Stimulated activated memory B cell treated with anti-CD40 and anti-IgM and Interleukin-4, amounts not matched to agents 10 μg/mL and 1 μg/mL and 100 μg/mL, for 72 hours (primary cell): ENCODE measurements at regions not wholly inside any gene's neighbourhood (a gene's known extent, or its start where the extent isn't known, plus 50 kb on each side); places are given as distances from the start of the nearest gene placed in this dataset.
"Not testable (repeated sequence)": the region's sequence is repeated elsewhere in the genome, so short reads cannot be mapped to it uniquely, and the experiment has no call there.

Experiments
- ATAC-seq: fragments of 150-1000 bp; cut with Tn5 transposase; 2 replicates; pipeline ENCODE4 v1.10.0; 2021
- H3K27ac Mint-ChIP-seq: one replicate; pipeline ENCODE4 v1.8.0; 2022; ENCODE audit warnings: mild to moderate bottlenecking, mixed read lengths
- H3K27me3 Mint-ChIP-seq: one replicate; pipeline ENCODE4 v1.8.0; 2022; ENCODE audit warnings: mixed read lengths
- H3K36me3 Mint-ChIP-seq: one replicate; pipeline ENCODE4 v1.8.0; 2022; ENCODE audit warnings: mixed read lengths
- H3K4me1 Mint-ChIP-seq: one replicate; pipeline ENCODE4 v1.8.0; 2022; ENCODE audit warnings: mixed read lengths
- H3K4me3 Mint-ChIP-seq: one replicate; pipeline ENCODE4 v1.8.0; 2022; ENCODE audit warnings: mild to moderate bottlenecking, moderate library complexity, mixed read lengths
- H3K9me3 Mint-ChIP-seq: one replicate; pipeline ENCODE4 v1.8.0; 2022; ENCODE audit warnings: mixed read lengths

DNA sequence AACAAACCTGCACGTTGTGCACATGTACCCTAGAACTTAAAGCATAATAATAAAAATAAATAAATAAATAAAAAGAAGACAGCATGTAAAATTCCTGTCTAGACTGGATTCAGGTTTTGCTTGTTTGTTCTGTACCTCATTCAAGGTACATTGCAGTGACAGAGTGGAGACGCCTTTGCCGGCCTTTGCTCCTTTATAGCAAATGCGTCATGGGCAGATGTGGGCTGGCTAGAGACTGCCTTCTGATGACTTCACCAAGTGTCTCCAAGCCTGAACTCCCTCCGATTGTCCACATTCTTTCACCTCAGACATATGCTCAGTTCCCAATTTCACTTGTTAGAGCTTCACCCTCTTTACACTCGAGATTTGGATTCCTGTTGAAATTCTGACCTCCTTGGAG lies 147.8 kb upstream of the ARHGAP20 start:
- Mint-ChIP-seq H3K36me3 (no peaks in the 10 kb centered on the region), H3K4me1 (peaks cover 29% of the 10 kb centered on the region), H3K4me3 (no peak overlapping the region), H3K27ac (no peak overlapping the region), H3K27me3 (no peaks in the 10 kb centered on the region), H3K9me3 (peaks cover 3% of the 10 kb centered on the region)
- ATAC-seq: no peak

DNA sequence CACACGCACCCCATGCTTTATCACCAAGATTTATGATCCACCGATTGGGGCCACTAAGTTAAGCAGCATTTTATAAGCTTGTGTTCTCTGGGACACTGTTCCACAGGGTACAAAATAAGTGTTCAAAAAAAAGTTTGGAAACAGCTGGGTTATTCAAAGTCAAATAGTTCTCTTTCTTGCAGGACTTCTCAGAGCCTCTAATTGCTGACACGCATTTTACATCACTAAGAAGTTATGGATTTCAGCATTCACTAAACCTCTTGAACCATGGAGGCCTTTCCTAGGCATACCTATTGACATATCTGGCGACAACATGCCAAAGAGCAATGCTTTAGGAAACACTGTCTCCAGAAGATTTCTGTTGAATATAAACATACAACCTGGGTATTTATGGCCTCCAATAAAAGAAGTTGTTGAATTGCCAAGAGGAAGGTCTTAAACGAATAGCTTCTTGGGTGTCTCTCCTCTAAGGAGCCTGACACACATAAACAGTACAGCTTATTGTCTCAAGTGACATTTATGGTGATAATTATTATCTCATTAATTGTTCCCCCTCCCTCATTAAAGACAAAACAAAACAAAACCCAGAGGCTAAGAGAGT lies 147.1 kb upstream of the ARHGAP20 start:
- Mint-ChIP-seq H3K4me1 (peaks cover 32% of the 10 kb centered on the region), H3K36me3 (no peaks in the 10 kb centered on the region), H3K4me3 (no peak overlapping the region), H3K27me3 (no peaks in the 10 kb centered on the region), H3K27ac (no peak overlapping the region), H3K9me3 (peaks cover 4% of the 10 kb centered on the region)
- ATAC-seq: no peak

GRCh38 chr11:110858547-110858921 lies 146.3 kb upstream of the ARHGAP20 start:
- peak; percentile 87 for ATAC-seq
- H3K9me3 Mint-ChIP-seq: peaks cover 6% of the 10 kb centered on the region
- H3K4me1 Mint-ChIP-seq: peaks cover 35% of the 10 kb centered on the region
- H3K27me3 Mint-ChIP-seq: no peaks in the 10 kb centered on the region
- H3K27ac Mint-ChIP-seq: no peak overlapping the region
- no peaks in the 10 kb centered on the region for H3K36me3 Mint-ChIP-seq
- H3K4me3 Mint-ChIP-seq: no peak overlapping the region

GRCh38 chr11:110857892-110858546 lies 145.8 kb upstream of the ARHGAP20 start:
- peaks cover 6% of the 10 kb centered on the region for H3K9me3 Mint-ChIP-seq
- H3K4me3 Mint-ChIP-seq: no peak overlapping the region
- peak overlapping the region; percentile 17 for H3K27ac Mint-ChIP-seq
- H3K36me3 Mint-ChIP-seq: no peaks in the 10 kb centered on the region
- peaks cover 35% of the 10 kb centered on the region for H3K4me1 Mint-ChIP-seq
- H3K27me3 Mint-ChIP-seq: no peaks in the 10 kb centered on the region
- peak; percentile 49 for ATAC-seq

- H3K4me3 Mint-ChIP-seq: no peak overlapping the region
- peak overlapping the region; percentile 17 for H3K27ac Mint-ChIP-seq
These were observed 145.0 kb upstream of the ARHGAP20 start for GRCh38 chr11:110856996-110857812.

GRCh38 chr11:110856340-110856739 lies 144.1 kb upstream of the ARHGAP20 start:
- Mint-ChIP-seq H3K27me3 (peaks cover 12% of the 10 kb centered on the region), H3K27ac (no peak overlapping the region), H3K9me3 (peaks cover 6% of the 10 kb centered on the region), H3K4me3 (no peak overlapping the region), H3K36me3 (no peaks in the 10 kb centered on the region), H3K4me1 (peaks cover 35% of the 10 kb centered on the region)
- no peak for ATAC-seq

More at GRCh38 chr11:110856996-110857812, 145.0 kb upstream of the ARHGAP20 start:
- peaks cover 3% of the 10 kb centered on the region for H3K27me3 Mint-ChIP-seq
- ATAC-seq: peak; percentile 70
- no peaks in the 10 kb centered on the region for H3K36me3 Mint-ChIP-seq
- peaks cover 35% of the 10 kb centered on the region for H3K4me1 Mint-ChIP-seq
- H3K9me3 Mint-ChIP-seq: peaks cover 6% of the 10 kb centered on the region

GRCh38 chr11:110855191-110855590 lies 143.0 kb upstream of the ARHGAP20 start:
- Mint-ChIP-seq H3K27me3 (peaks cover 18% of the 10 kb centered on the region), H3K4me1 (peaks cover 35% of the 10 kb centered on the region), H3K9me3 (peaks cover 6% of the 10 kb centered on the region), H3K27ac (no peak overlapping the region), H3K4me3 (no peak overlapping the region), H3K36me3 (no peaks in the 10 kb centered on the region)
- no peak for ATAC-seq

DNA sequence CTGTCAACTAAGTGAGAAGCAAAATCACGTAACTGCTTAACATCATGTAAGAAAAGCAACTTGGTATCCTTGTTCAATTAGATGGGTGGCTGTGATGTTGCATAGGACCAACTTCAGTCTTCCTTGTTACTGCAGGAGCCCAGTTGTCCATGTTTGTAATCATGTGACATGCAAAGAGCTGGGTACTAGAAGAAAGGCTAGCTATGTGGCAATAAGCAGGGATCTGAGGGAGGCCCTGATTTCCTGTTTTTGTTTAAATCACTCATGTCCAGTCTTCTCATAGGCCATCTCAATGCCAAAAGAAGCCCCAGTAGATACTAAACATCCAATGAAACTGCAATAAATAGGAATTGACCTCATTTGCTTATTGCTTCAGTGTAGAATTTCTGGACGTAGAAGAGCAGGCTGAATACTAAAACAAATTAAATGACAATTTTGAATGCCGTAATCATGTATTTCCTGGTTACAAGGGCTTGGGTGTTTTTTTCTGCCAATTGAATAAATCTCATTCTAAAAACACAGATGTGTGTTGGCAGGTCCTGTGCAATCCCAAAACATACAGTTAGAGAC lies 140.8 kb upstream of the ARHGAP20 start:
- no peak for ATAC-seq
- H3K27me3 Mint-ChIP-seq: peaks cover 18% of the 10 kb centered on the region

GRCh38 chr11:110850846-110851245 lies 138.6 kb upstream of the ARHGAP20 start:
- Mint-ChIP-seq H3K9me3 (peaks cover 6% of the 10 kb centered on the region), H3K36me3 (no peaks in the 10 kb centered on the region), H3K27ac (no peak overlapping the region), H3K4me3 (no peak overlapping the region), H3K27me3 (peaks cover 18% of the 10 kb centered on the region), H3K4me1 (peaks cover 6% of the 10 kb centered on the region)
- no peak for ATAC-seq

More for the DNA sequence above, 140.8 kb upstream of the ARHGAP20 start:
- Mint-ChIP-seq H3K27ac (no peak overlapping the region), H3K9me3 (peaks cover 6% of the 10 kb centered on the region), H3K4me1 (peaks cover 22% of the 10 kb centered on the region), H3K4me3 (no peak overlapping the region), H3K36me3 (no peaks in the 10 kb centered on the region)

- not testable (repeated sequence) for ATAC-seq, H3K36me3 Mint-ChIP-seq, H3K4me3 Mint-ChIP-seq, H3K4me1 Mint-ChIP-seq, H3K9me3 Mint-ChIP-seq, H3K27ac Mint-ChIP-seq, H3K27me3 Mint-ChIP-seq
These were observed 130.8 kb upstream of the ARHGAP20 start for GRCh38 chr11:110843053-110843452.

DNA sequence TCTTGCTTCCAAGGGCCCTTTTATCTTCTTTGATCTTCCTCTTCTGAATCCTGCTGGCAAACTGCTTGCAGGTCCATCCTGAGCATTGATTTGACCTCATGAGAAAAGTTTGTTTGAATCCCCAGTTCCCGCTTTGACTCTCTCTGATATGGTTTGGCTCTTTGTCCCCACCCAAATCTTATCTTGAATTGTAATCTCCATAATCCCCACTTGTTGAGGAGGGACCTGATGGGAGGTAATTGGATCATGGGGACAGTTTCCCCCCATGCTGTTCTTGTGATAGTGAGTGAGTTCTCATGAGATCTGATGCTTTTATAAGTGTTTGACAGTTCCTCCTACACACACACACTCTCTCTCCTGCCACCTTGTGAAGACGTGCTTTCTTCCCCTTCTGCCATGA lies 126.6 kb upstream of the ARHGAP20 start:
- Mint-ChIP-seq H3K4me3 (no peak overlapping the region), H3K36me3 (peaks cover 4% of the 10 kb centered on the region), H3K4me1 (peaks cover 10% of the 10 kb centered on the region), H3K9me3 (peaks cover 4% of the 10 kb centered on the region), H3K27ac (no peak overlapping the region), H3K27me3 (no peaks in the 10 kb centered on the region)
- ATAC-seq: no peak

GRCh38 chr11:110837603-110838002 lies 125.4 kb upstream of the ARHGAP20 start:
- peaks cover 4% of the 10 kb centered on the region for H3K9me3 Mint-ChIP-seq
- no peaks in the 10 kb centered on the region for H3K27me3 Mint-ChIP-seq
- no peak overlapping the region for H3K27ac Mint-ChIP-seq
- ATAC-seq: peak; percentile 41
- peaks cover 10% of the 10 kb centered on the region for H3K4me1 Mint-ChIP-seq
- H3K4me3 Mint-ChIP-seq: no peak overlapping the region
- peaks cover 4% of the 10 kb centered on the region for H3K36me3 Mint-ChIP-seq

GRCh38 chr11:110835106-110835505 lies 122.9 kb upstream of the ARHGAP20 start:
- peaks cover 4% of the 10 kb centered on the region for H3K9me3 Mint-ChIP-seq
- ATAC-seq: no peak
- H3K36me3 Mint-ChIP-seq: peaks cover 4% of the 10 kb centered on the region
- no peak overlapping the region for H3K4me3 Mint-ChIP-seq
- no peak overlapping the region for H3K27ac Mint-ChIP-seq
- H3K4me1 Mint-ChIP-seq: peaks cover 10% of the 10 kb centered on the region
- H3K27me3 Mint-ChIP-seq: no peaks in the 10 kb centered on the region

- Mint-ChIP-seq H3K36me3 (no peaks in the 10 kb centered on the region), H3K4me3 (no peak overlapping the region), H3K27ac (no peak overlapping the region)
These were observed 120.8 kb upstream of the ARHGAP20 start for GRCh38 chr11:110833033-110833484.

DNA sequence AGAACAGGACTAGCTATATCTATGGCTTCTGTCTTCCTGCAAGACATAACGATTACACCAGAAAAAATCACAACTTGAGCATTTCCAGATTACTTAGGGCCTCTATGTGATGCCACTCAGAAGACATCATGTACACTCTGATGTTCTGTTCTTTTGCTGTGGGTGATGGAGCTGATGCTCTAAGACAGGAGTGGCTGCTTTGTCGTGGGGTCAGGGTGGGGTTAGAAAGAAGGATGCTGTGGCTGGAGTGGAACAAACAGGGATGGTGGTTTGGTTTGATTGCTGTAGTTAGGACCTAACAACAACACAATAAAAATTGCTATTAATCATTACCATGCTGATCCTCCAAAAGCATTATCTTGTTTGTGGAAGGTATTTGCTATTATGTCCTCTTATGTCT lies 120.3 kb upstream of the ARHGAP20 start:
- H3K4me1 Mint-ChIP-seq: peaks cover 3% of the 10 kb centered on the region
- no peaks in the 10 kb centered on the region for H3K36me3 Mint-ChIP-seq
- no peaks in the 10 kb centered on the region for H3K27me3 Mint-ChIP-seq
- H3K4me3 Mint-ChIP-seq: no peak overlapping the region
- no peak for ATAC-seq
- H3K9me3 Mint-ChIP-seq: no peaks in the 10 kb centered on the region
- no peak overlapping the region for H3K27ac Mint-ChIP-seq

More at GRCh38 chr11:110833033-110833484, 120.8 kb upstream of the ARHGAP20 start:
- H3K4me1 Mint-ChIP-seq: peaks cover 8% of the 10 kb centered on the region
- no peaks in the 10 kb centered on the region for H3K9me3 Mint-ChIP-seq
- no peaks in the 10 kb centered on the region for H3K27me3 Mint-ChIP-seq
- no peak for ATAC-seq
